ENCODE measurements at regions not wholly inside any gene's neighbourhood (a gene's known extent, or its start where the extent isn't known, plus 50 kb on each side); places are given as distances from the start of the nearest gene placed in this dataset.

DNA sequence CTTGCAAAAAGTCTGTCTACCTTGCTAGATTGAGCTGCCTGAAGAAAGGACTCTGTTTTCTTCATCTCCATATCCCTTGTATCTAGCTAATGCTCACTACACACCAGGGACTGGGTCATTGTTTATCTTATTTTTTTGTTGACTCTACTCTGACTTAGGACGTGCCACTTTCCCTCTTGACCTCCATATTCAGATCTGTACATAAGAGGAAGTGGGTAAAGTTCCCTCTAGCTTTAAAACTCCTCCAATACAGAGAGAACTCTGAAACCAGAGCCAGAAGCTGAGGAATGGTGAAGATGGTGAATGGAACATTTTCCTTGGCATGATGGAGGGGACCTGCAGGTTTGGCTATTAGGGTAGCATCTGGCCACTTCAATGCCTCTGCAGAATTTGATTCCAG lies 2026.1 kb upstream of the TENM3 start:
- TF ChIP-seq, protein P1, sequence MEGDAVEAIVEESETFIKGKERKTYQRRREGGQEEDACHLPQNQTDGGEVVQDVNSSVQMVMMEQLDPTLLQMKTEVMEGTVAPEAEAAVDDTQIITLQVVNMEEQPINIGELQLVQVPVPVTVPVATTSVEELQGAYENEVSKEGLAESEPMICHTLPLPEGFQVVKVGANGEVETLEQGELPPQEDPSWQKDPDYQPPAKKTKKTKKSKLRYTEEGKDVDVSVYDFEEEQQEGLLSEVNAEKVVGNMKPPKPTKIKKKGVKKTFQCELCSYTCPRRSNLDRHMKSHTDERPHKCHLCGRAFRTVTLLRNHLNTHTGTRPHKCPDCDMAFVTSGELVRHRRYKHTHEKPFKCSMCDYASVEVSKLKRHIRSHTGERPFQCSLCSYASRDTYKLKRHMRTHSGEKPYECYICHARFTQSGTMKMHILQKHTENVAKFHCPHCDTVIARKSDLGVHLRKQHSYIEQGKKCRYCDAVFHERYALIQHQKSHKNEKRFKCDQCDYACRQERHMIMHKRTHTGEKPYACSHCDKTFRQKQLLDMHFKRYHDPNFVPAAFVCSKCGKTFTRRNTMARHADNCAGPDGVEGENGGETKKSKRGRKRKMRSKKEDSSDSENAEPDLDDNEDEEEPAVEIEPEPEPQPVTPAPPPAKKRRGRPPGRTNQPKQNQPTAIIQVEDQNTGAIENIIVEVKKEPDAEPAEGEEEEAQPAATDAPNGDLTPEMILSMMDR (IDR thresholded peaks at IDR 0.05; ENCODE audit: low read length, missing control alignments), result no peak
- no peak overlapping the region for H3K4me3 ChIP-seq (replicated peaks; ENCODE audit: low read depth, low read length)

DNA sequence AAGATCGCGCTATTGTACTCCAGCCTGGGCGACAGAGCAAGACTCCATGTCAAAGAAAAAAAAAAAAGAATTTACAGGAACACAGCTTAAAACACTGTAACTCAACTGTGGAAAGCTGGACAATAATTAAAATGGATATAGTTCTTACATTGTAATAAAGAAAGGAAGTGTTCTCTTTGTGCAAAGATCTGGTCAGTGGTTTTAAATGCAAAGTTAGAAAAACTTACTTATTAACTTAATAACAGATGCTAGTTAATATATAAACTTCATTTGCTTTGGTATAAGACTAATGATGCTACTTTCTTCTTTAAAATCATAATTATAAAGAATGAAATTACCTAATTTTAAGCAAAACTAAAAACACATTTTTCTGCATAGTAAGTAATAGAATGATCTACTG lies 2024.1 kb upstream of the TENM3 start:
- TF ChIP-seq, protein P1 (IDR thresholded peaks at IDR 0.05; ENCODE audit: low read length, missing control alignments), result no peak
- DNase-seq (ENCODE audit: low read depth), result no peak
- H3K4me3 ChIP-seq (replicated peaks; ENCODE audit: low read depth, low read length), result no peak overlapping the region

More for the DNA sequence above, 2026.1 kb upstream of the TENM3 start:
- no peak for DNase-seq (ENCODE audit: low read depth)

DNA sequence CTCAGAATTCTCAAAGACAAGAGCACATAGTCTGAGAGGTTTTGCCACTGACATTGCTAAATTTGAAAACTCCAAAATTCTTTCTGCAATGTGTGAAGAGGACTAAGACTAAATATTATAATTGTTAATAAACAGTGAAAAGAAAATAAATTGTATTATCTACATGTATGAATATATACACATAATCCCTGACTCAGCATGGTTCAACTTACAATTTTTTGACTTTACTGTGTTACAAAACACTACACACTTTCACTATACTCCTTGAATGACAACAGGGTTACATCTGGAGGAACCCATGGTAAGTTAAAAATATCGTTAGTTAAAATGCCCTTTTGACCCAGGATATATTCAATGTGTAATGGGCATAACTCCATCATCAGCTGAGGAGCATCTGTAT lies 2017.2 kb upstream of the TENM3 start:
- H3K4me3 ChIP-seq (replicated peaks; ENCODE audit: low read depth, low read length), result no peak overlapping the region
- TF ChIP-seq, protein P1 (IDR thresholded peaks at IDR 0.05; ENCODE audit: low read length, missing control alignments), result no peak
- DNase-seq (ENCODE audit: low read depth), result no peak

GRCh38 chr4:180234730-180235129 lies 2008.5 kb upstream of the TENM3 start:
- DNase-seq (ENCODE audit: low read depth), result no peak
- TF ChIP-seq, protein P1 (IDR thresholded peaks at IDR 0.05; ENCODE audit: low read length, missing control alignments), result no peak
- no peak overlapping the region for H3K4me3 ChIP-seq (replicated peaks; ENCODE audit: low read depth, low read length)

- no peak overlapping the region for H3K4me3 ChIP-seq (replicated peaks; ENCODE audit: low read depth, low read length)
- DNase-seq (ENCODE audit: low read depth), result no peak
- TF ChIP-seq, protein P1 (IDR thresholded peaks at IDR 0.05; ENCODE audit: low read length, missing control alignments), result no peak
Measured at GRCh38 chr4:180240670-180241069, 2002.5 kb upstream of the TENM3 start.

DNA sequence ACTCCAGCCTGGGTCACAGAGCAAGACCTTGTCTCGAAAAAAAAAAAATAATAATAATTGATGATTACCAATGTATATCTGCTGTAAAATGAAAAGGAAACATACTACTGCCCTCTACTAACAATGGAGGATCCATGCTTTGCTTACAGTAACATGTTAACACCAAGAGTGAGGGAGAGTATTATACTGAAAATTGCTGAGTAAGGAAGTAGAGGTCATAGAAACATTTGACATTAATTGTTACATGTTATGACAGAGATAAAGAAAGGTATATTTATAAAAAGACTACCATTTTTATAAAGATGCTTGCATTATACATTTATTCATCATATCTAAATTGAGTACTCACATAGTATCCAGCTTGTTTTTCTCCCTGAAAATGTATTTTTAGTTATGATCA lies 1989.8 kb upstream of the TENM3 start:
- TF ChIP-seq, protein P1 (IDR thresholded peaks at IDR 0.05; ENCODE audit: low read length, missing control alignments), result no peak
- no peak overlapping the region for H3K4me3 ChIP-seq (replicated peaks; ENCODE audit: low read depth, low read length)
- no peak for DNase-seq (ENCODE audit: low read depth)

- TF ChIP-seq, protein P1 (IDR thresholded peaks at IDR 0.05; ENCODE audit: low read length, missing control alignments), result no peak
- DNase-seq (ENCODE audit: low read depth), result no peak
- H3K4me3 ChIP-seq (replicated peaks; ENCODE audit: low read depth, low read length), result no peak overlapping the region
Measured at GRCh38 chr4:180261346-180261745, 1981.9 kb upstream of the TENM3 start.
